LNCAP (cell line): ENCODE measurements at regions not wholly inside any gene's neighbourhood (a gene's known extent, or its start where the extent isn't known, plus 50 kb on each side); places are given as distances from the start of the nearest gene placed in this dataset.

Experiments used
- TF ChIP-seq, protein P1 (sequence below): fragments of 450-650 bp; IDR thresholded peaks from 2 replicates; pipeline ENCODE4 v1.5.1; 2017; ENCODE audit warnings: mild to moderate bottlenecking

DNA sequence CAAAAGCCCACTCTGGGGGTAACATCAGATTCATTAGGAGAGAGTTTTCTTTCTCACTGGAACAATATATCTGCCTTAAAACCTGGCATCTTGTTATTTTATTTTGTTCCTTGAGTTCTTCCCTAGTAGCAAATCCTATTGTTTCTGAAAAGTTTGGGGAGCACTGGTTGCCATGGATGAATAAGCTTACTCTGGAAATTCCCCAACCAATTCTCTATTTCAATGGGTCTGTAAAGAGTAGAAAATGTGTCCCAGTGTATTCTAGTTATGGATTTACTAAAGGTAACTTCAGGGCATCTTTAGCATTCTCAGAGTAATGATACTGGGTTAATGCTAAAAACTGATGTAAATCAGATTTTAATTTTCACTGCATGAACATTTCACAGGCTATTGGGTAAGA is 94.2 kb upstream of the S1PR3 start:
- TF ChIP-seq, protein P1, sequence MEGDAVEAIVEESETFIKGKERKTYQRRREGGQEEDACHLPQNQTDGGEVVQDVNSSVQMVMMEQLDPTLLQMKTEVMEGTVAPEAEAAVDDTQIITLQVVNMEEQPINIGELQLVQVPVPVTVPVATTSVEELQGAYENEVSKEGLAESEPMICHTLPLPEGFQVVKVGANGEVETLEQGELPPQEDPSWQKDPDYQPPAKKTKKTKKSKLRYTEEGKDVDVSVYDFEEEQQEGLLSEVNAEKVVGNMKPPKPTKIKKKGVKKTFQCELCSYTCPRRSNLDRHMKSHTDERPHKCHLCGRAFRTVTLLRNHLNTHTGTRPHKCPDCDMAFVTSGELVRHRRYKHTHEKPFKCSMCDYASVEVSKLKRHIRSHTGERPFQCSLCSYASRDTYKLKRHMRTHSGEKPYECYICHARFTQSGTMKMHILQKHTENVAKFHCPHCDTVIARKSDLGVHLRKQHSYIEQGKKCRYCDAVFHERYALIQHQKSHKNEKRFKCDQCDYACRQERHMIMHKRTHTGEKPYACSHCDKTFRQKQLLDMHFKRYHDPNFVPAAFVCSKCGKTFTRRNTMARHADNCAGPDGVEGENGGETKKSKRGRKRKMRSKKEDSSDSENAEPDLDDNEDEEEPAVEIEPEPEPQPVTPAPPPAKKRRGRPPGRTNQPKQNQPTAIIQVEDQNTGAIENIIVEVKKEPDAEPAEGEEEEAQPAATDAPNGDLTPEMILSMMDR: no peak

DNA sequence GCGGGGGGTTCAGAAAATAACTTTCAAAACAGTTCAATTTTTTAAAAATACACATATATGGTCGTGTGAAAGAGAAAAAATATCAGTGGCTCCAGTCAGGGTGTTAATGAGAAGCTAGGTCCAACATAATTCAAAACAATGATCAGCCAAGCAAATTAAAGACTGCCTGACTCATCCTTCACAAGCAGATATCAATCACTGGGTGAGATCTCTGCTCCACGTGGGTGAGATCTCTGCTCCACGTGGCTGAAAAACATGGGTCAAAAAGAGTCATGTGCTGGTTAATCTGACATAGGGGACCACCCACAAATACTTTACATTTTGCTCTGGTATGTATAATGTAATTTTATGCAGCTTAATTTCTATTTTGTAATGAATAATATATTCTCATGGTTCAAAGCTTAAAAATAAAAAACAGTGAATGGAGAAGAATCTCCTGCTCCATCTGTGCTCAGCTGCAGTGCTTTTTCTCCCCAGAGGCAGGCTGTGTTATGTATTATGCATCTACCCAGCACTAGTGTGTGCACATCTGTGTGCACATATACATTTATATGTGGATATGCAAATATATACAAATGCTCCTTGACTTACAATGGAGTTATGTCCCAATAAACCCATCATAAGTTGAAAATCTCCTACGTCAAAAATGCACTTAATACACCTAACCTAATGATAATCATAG is 93.1 kb upstream of the S1PR3 start:
- TF ChIP-seq, protein P1: no peak

DNA sequence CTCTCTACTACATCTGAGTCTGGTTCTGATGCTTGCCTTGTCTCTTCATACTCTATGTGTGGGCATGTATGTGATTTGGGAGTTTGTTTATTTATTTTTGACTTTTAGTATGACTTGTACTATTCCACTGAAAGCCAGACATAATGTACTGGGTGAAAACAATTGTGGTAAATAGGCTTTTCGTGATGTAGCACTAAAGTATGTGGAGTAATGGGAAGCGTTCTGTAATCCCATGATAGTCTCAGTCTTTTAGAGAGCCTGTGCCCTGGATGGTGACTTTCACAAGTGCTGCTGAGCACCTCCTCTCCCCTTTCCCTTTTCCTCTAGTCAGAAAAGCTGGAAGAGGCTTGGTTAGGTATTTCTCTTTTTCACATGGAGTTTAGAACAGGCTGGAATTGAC is 85.8 kb upstream of the S1PR3 start:
- TF ChIP-seq, protein P1: no peak

DNA sequence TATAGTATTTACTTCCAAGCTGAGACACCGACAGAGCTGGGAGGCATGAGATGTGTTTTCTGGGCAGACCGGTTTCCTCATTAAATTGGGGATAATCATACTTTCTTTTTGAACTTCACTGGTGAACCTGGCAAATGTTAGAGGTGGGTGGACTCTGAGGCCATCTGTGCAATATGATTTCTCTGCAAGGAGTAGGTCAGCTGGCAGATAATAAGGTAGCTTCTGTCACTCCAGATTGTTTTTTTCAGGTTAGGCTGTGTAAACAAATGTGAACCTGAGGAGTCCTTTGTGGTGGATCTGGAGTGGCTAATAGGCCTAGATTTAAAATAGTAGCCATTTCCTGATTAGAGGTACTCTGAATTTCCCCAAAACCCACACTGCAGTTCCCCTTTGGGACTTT is 75.4 kb upstream of the S1PR3 start:
- TF ChIP-seq, protein P1: no peak

DNA sequence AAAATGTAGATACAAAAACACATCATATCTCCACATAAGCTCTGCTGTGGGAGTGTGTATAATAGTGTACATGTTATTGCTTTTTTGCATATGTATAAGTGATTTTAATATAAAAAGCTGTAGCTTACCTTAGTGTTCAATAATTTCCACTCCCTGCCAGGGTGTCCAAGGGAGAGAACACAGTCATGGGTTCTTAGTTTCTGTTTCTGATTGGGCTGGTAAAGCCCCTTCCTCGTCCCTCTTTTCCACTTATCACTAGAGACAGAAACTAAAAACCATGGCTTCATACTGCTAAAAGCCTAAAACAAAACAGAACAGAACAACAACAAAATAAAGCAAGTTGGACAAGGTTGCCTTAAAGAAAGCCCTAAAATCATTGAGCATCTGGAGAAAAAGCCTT is 74.4 kb upstream of the S1PR3 start:
- TF ChIP-seq, protein P1: no peak

DNA sequence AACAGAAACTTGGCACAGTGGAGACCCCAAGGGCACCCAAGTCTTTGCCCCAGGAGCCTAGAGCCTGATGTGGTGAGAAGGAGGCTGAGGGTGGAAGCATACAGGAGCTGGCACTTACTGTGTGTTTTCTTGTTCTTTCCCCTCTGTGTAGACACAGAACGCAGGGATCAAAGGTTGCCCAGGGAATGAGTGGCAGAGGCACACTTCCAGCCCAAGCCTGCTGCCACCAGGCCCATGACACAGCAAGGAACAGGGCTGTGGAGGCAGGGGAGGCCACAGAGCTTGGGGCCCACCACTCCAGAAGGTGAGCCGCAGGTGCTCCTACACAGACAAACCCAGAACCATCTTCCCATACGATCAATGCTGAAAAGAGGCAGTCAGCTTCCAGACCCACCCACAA is 73.9 kb upstream of the S1PR3 start:
- TF ChIP-seq, protein P1: no peak

DNA sequence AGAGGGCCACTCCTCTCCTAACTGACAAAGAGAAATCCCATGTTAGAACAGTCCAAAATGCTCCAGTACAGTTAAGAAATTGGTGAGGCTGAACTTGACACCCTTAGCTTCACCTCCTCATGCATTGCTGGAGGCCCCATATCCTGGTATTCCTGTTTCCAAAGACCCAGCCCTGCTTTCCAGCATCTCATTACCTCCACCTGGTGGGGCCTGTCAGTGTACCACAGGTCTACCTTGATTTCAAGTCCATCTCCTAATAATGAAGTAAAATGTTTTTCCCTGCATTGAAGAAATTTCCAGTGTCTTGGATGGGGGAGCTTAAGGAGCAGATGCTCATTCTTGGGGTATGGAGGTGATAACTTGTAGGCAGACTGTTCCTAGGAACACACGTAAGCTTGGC is 70.6 kb upstream of the S1PR3 start:
- TF ChIP-seq, protein P1: no peak

DNA sequence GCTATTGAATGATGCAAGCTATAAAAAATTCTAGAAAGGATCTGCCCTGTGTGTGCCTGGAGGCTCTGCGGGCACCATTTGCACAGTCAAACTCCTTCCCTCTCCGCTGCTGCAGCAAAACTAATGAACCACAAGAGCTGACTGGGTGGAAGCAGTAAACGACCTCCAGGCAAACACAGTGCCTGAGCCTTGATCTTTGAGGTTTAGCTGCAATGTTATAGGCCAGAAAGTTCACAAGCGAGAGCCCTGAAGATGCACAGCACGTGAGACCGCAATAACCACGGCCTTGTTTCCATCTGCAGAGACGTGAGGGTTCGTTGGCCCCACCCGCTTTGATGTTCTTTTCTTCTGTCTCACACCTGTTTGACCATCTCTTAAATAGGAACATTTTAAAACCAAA is 69.2 kb upstream of the S1PR3 start:
- TF ChIP-seq, protein P1: no peak
